H1 (cell line): ENCODE measurements at regions not wholly inside any gene's neighbourhood (a gene's known extent, or its start where the extent isn't known, plus 50 kb on each side); places are given as distances from the start of the nearest gene placed in this dataset.

Experiments
- CTCF ChIA-PET: fragments of 300-600 bp; sonication (Branson Sonifier 250); formaldehyde crosslinking; loops from one replicate; lab custom pipeline; 2021; ENCODE audit not compliant: partially characterized antibody; lab: Charles Lee
- POLR2A ChIA-PET: fragments of 300-600 bp; sonication (Branson Sonifier 250); formaldehyde crosslinking; loops from one replicate; lab custom pipeline; 2021; ENCODE audit warnings: inconsistent platforms; ENCODE audit not compliant: partially characterized antibody; lab: Charles Lee
- DNase-seq, 2 experiments: peaks; one replicate each; pipeline versions ENCODE4 v3.0.0 to v3.0.0-alpha.2; 2010 to 2022; ENCODE audit warnings: low spot score in 2 of 2, low read depth in 1 of 2, mixed read lengths in 1 of 2
- FAIRE-seq: peaks from 2 replicates; lab custom pipeline; 2011; peaks lifted over from hg19 to GRCh38; lab: Jason Lieb, UNC
- H2AFZ ChIP-seq: 2 replicates; pipeline ENCODE4 v1.8.1; 2012; ENCODE audit warnings: low read length, inconsistent platforms
- H2AK5ac ChIP-seq: 2 replicates; pipeline ENCODE4 v1.6.1; 2013; ENCODE audit warnings: low read depth, low read length
- H2BK120ac ChIP-seq: replicated peaks from 2 replicates; pipeline ENCODE3; 2013; ENCODE audit warnings: low read depth, low read length, inconsistent platforms
- H2BK12ac ChIP-seq: 2 replicates; pipeline ENCODE4 v1.6.1; 2013; ENCODE audit warnings: low read depth, low read length
- H2BK15ac ChIP-seq: 2 replicates; pipeline ENCODE4 v1.6.1; 2013; ENCODE audit warnings: low read length
- H2BK20ac ChIP-seq: 2 replicates; pipeline ENCODE4 v1.6.1; 2013; ENCODE audit warnings: low read length
- H2BK5ac ChIP-seq: 2 replicates; pipeline ENCODE4 v1.6.1; 2013; ENCODE audit warnings: low read depth, low read length
- H3K14ac ChIP-seq: 2 replicates; pipeline ENCODE4 v1.6.1; 2013; ENCODE audit warnings: inconsistent platforms; ENCODE audit not compliant: insufficient read length
- H3K18ac ChIP-seq: 2 replicates; pipeline ENCODE4 v1.6.1; 2013; ENCODE audit warnings: low read length; ENCODE audit errors: extremely low read depth
- H3K23ac ChIP-seq: 2 replicates; pipeline ENCODE4 v1.6.1; 2013; ENCODE audit warnings: inconsistent platforms; ENCODE audit not compliant: insufficient read length
- H3K23me2 ChIP-seq: 2 replicates; pipeline ENCODE4 v1.6.1; 2013; ENCODE audit warnings: low read depth, low read length
- H3K27ac ChIP-seq: 2 replicates; pipeline ENCODE4 v1.6.1; 2011; ENCODE audit warnings: low read depth, low read length, inconsistent platforms
- H3K27me3 ChIP-seq, 4 experiments: replicated peaks in 1 of 4; 1 replicate in 1 of 4; 2 replicates in 3 of 4; pipeline versions ENCODE4 v1.6.1 to v1.8.1; 2011 to 2013; ENCODE audit warnings: low read length in 3 of 4, mild to moderate bottlenecking in 3 of 4, inconsistent platforms in 2 of 4, mixed read lengths in 2 of 4, moderate library complexity in 1 of 4; ENCODE audit not compliant: control insufficient read depth in 3 of 4, insufficient read depth in 3 of 4; ENCODE audit errors: extremely low read depth in 1 of 4
- H3K36me3 ChIP-seq, 4 experiments: 2 replicates each; pipeline versions ENCODE4 v1.6.1 to v1.8.1; 2011 to 2013; ENCODE audit warnings: mild to moderate bottlenecking in 4 of 4, low read length in 3 of 4, moderate library complexity in 2 of 4, control low read depth in 1 of 4, inconsistent platforms in 1 of 4; ENCODE audit not compliant: insufficient read depth in 4 of 4, control insufficient read depth in 2 of 4
- H3K4ac ChIP-seq: replicated peaks from 2 replicates; pipeline ENCODE3; 2013; ENCODE audit warnings: low read length, low read depth, mixed read lengths, inconsistent platforms; ENCODE audit not compliant: insufficient read length
- H3K4me1 ChIP-seq, 4 experiments: replicated peaks in 1 of 4; 1 replicate in 1 of 4; 2 replicates in 3 of 4; pipeline versions ENCODE4 v1.6.1 to v1.8.1; 2011 to 2013; ENCODE audit warnings: low read length in 3 of 4, inconsistent platforms in 2 of 4, mixed read lengths in 1 of 4; ENCODE audit not compliant: insufficient read depth in 4 of 4, control insufficient read depth in 3 of 4
- H3K4me2 ChIP-seq, 2 experiments: 2 replicates each; pipeline versions ENCODE4 v1.6.1 to v1.8.1; 2011 to 2013; ENCODE audit warnings: low read depth in 2 of 2, low read length in 2 of 2, control low read depth in 1 of 2, inconsistent platforms in 1 of 2, mild to moderate bottlenecking in 1 of 2; ENCODE audit not compliant: insufficient read depth in 1 of 2
- H3K4me3 ChIP-seq, 4 experiments: fragments of 200-600, 300-600 bp in 1 of 4; sonication (generic), shearing (Covaris generic), sonication (Bioruptor Twin) in 1 of 4; 2 replicates each; pipeline versions ENCODE4 v1.5.1 to v1.8.1; 2011 to 2016; ENCODE audit warnings: low read length in 4 of 4, low read depth in 3 of 4, control low read depth in 2 of 4, inconsistent platforms in 2 of 4, mild to moderate bottlenecking in 2 of 4, mixed read lengths in 1 of 4, moderate library complexity in 1 of 4; ENCODE audit not compliant: insufficient read depth in 2 of 4; ENCODE audit errors: extremely low read depth in 1 of 4
- H3K56ac ChIP-seq: replicated peaks from 2 replicates; pipeline ENCODE3; 2013; ENCODE audit warnings: low read depth, mild to moderate bottlenecking, mixed read lengths, low read length, inconsistent platforms; ENCODE audit not compliant: insufficient read length
- H3K79me1 ChIP-seq: 2 replicates; pipeline ENCODE4 v1.6.1; 2013; ENCODE audit warnings: low read depth, low read length, control low read depth
- H3K79me2 ChIP-seq, 2 experiments: 2 replicates each; pipeline versions ENCODE4 v1.6.1 to v1.8.1; 2012 to 2013; ENCODE audit warnings: low read length in 2 of 2, mild to moderate bottlenecking in 2 of 2, inconsistent platforms in 1 of 2; ENCODE audit not compliant: insufficient read depth in 2 of 2, control insufficient read depth in 1 of 2
- H3K9ac ChIP-seq, 4 experiments: replicated peaks in 1 of 4; 1 replicate in 1 of 4; 2 replicates in 3 of 4; pipeline versions ENCODE4 v1.6.1 to v1.8.1; 2011 to 2013; ENCODE audit warnings: low read depth in 3 of 4, low read length in 3 of 4, control low read depth in 2 of 4, mild to moderate bottlenecking in 2 of 4, moderate library complexity in 2 of 4, inconsistent platforms in 1 of 4; ENCODE audit errors: extremely low read depth in 1 of 4
- H3K9me3 ChIP-seq, 2 experiments: 2 replicates each; pipeline versions ENCODE4 v1.6.1 to v1.8.1; 2012 to 2013; ENCODE audit warnings: mild to moderate bottlenecking in 2 of 2, moderate library complexity in 2 of 2, control low read depth in 1 of 2, inconsistent platforms in 1 of 2, low read depth in 1 of 2, low read length in 1 of 2, mixed read lengths in 1 of 2; ENCODE audit not compliant: insufficient read depth in 2 of 2
- H4K20me1 ChIP-seq, 2 experiments: replicated peaks in 1 of 2; 2 replicates each; pipeline versions ENCODE3 to v1.8.1; 2011 to 2013; ENCODE audit warnings: inconsistent platforms in 2 of 2, low read length in 2 of 2, mild to moderate bottlenecking in 1 of 2; ENCODE audit not compliant: insufficient read depth in 2 of 2, control insufficient read depth in 1 of 2
- H4K5ac ChIP-seq: 2 replicates; pipeline ENCODE4 v1.6.1; 2013; ENCODE audit warnings: low read length, low read depth, mixed read lengths, inconsistent platforms; ENCODE audit not compliant: insufficient read length
- H4K8ac ChIP-seq: 2 replicates; pipeline ENCODE4 v1.8.0; 2013; ENCODE audit warnings: mild to moderate bottlenecking, moderate library complexity, low read length, inconsistent platforms; ENCODE audit not compliant: insufficient read depth; ENCODE audit errors: extremely low read depth
- H4K91ac ChIP-seq: replicated peaks from 2 replicates; pipeline ENCODE3; 2013; ENCODE audit warnings: low read length, mixed read lengths, inconsistent platforms; ENCODE audit not compliant: insufficient read length
- CBX8 ChIP-seq: fragments of 300-800, 300-1000 bp; sonication (generic); IDR thresholded peaks from 2 replicates; pipeline ENCODE4 v1.7.1; 2016; ENCODE audit warnings: low read depth, low read length, borderline replicate concordance
- GABPA ChIP-seq: IDR thresholded peaks from 2 replicates; pipeline ENCODE4 v1.6.1; 2011; ENCODE audit warnings: mild to moderate bottlenecking, low read length, moderate library complexity, borderline replicate concordance; ENCODE audit not compliant: insufficient read depth
- NRF1 ChIP-seq: IDR thresholded peaks from 2 replicates; pipeline ENCODE4 v1.6.1; 2011; ENCODE audit warnings: mild to moderate bottlenecking, low read depth, low read length, improper control_type of control experiment
- POLR2A ChIP-seq, 2 experiments: IDR thresholded peaks; 1 replicate in 1 of 2; 2 replicates in 1 of 2; pipeline ENCODE4 v1.6.1; 2011; ENCODE audit warnings: low read depth in 2 of 2, low read length in 2 of 2, mild to moderate bottlenecking in 2 of 2; ENCODE audit errors: control extremely low read depth in 1 of 2
- SP1 ChIP-seq: IDR thresholded peaks from 2 replicates; pipeline ENCODE4 v1.6.1; 2011; ENCODE audit warnings: low read depth, low read length
- TCF12 ChIP-seq: IDR thresholded peaks from 2 replicates; pipeline ENCODE4 v1.6.1; 2011; ENCODE audit warnings: low read depth, mild to moderate bottlenecking, low read length
- WGBS, 2 experiments: shearing (Covaris generic) in 1 of 2; methylation state at CpG; one replicate each; pipeline versions ENCODE4 v1.1.6 to v1.1.7; 2013 to 2015; ENCODE audit warnings: low lambda C conversion rate in 2 of 2, mixed read lengths in 2 of 2, inconsistent platforms in 1 of 2, low coverage in 1 of 2, missing lambda C conversion rate in 1 of 2; ENCODE audit not compliant: insufficient replicate concordance in 2 of 2, insufficient coverage in 1 of 2, insufficient read length in 1 of 2; ENCODE audit errors: extremely low coverage in 1 of 2, missing lambda C conversion rate in 1 of 2; 5-methylcytosine and 5-hydroxymethylcytosine counted together
- TF ChIP-seq, protein P1 (sequence below), 3 experiments: IDR thresholded peaks; 1 replicate in 2 of 3; 2 replicates in 1 of 3; pipeline versions ENCODE4 v1.5.1 to v1.6.1; 2011; ENCODE audit warnings: low read length in 3 of 3, mild to moderate bottlenecking in 3 of 3, inconsistent platforms in 2 of 3, low read depth in 1 of 3, moderate library complexity in 1 of 3; ENCODE audit not compliant: insufficient read depth in 1 of 3; ENCODE audit errors: control extremely low read depth in 1 of 3

GRCh38 chr5:92409134-92409533 is 1026.0 kb upstream of the ARRDC3 start:
- Histone ChIP-seq H2BK15ac (no peak overlapping the region), H3K79me1 (no peaks in the 10 kb centered on the region), H2BK5ac (no peak overlapping the region), H3K23ac (no peak overlapping the region), H3K79me2 (no peaks in the 10 kb centered on the region), H4K20me1 (no peaks in the 10 kb centered on the region), H3K4ac (no peak overlapping the region), H3K9ac (no peak overlapping the region), H3K36me3 (no peaks in the 10 kb centered on the region), H4K91ac (no peak overlapping the region), H4K8ac (no peak overlapping the region), H2AFZ (0 out of 2 replicates have a peak overlapping the region, but pooled peaks have one; percentile 38), H3K4me1 (no peaks in the 10 kb centered on the region)
- 86% methylated on average over 2 of the region's 2 CpGs; no CpG with 5 or more reads in 1 of the 2 experiments for WGBS, 2 experiments
- no peak for DNase-seq
- no peak for TF ChIP-seq CBX8
- no peak for TF ChIP-seq TCF12
- TF ChIP-seq NRF1: no peak
- no peak for TF ChIP-seq SP1
- no peak for TF ChIP-seq POLR2A (IDR thresholded peaks at IDR 0.05; ENCODE audit: control extremely low read depth in 1 of 2, low read depth in 2 of 2, low read length in 2 of 2)
- TF ChIP-seq, protein P1, sequence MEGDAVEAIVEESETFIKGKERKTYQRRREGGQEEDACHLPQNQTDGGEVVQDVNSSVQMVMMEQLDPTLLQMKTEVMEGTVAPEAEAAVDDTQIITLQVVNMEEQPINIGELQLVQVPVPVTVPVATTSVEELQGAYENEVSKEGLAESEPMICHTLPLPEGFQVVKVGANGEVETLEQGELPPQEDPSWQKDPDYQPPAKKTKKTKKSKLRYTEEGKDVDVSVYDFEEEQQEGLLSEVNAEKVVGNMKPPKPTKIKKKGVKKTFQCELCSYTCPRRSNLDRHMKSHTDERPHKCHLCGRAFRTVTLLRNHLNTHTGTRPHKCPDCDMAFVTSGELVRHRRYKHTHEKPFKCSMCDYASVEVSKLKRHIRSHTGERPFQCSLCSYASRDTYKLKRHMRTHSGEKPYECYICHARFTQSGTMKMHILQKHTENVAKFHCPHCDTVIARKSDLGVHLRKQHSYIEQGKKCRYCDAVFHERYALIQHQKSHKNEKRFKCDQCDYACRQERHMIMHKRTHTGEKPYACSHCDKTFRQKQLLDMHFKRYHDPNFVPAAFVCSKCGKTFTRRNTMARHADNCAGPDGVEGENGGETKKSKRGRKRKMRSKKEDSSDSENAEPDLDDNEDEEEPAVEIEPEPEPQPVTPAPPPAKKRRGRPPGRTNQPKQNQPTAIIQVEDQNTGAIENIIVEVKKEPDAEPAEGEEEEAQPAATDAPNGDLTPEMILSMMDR (IDR thresholded peaks at IDR 0.05; ENCODE audit: control extremely low read depth in 1 of 3, insufficient read depth in 1 of 3, low read depth in 1 of 3, low read length in 3 of 3): no peak
- no peak for TF ChIP-seq GABPA
- TF ChIP-seq, all 59 proteins: peak for 0
- FAIRE-seq: no peak
- no peak overlapping the region for H3K56ac ChIP-seq
- H3K27ac ChIP-seq: no peak overlapping the region
- ChIA-PET POLR2A (no interaction called here), CTCF (no interaction called here)
- H4K5ac ChIP-seq: no peak overlapping the region
- no peak overlapping the region for H2AK5ac ChIP-seq
- no peak overlapping the region for H2BK12ac ChIP-seq
- no peaks in the 10 kb centered on the region for H3K27me3 ChIP-seq
- no peak overlapping the region for H2BK20ac ChIP-seq
- H3K14ac ChIP-seq: no peak overlapping the region
- no peak overlapping the region for H3K4me3 ChIP-seq
- no peaks in the 10 kb centered on the region for H3K9me3 ChIP-seq
- H3K4me2 ChIP-seq: no peak overlapping the region
- H3K18ac ChIP-seq: no peak overlapping the region
- no peak overlapping the region for H2BK120ac ChIP-seq
- no peaks in the 10 kb centered on the region for H3K23me2 ChIP-seq
